ENCODE measurements at regions not wholly inside any gene's neighbourhood (a gene's known extent, or its start where the extent isn't known, plus 50 kb on each side); places are given as distances from the start of the nearest gene placed in this dataset.
"Not testable (repeated sequence)": the region's sequence is repeated elsewhere in the genome, so short reads cannot be mapped to it uniquely, and the experiment has no call there.

- TF ChIP-seq CTCF (IDR thresholded peaks at IDR 0.05; ENCODE audit: insufficient read depth, missing control alignments) = no peak
- DNase-seq (ENCODE audit: insufficient read length, low spot score) (no peak), FAIRE-seq (no peak)
These were observed 52.0 kb downstream of the PRORP start for GRCh38 chr14:35174342-35174741.

GRCh38 chr14:35180179-35180578, 57.8 kb downstream of the PRORP start:
- no peak for TF ChIP-seq CTCF (IDR thresholded peaks at IDR 0.05; ENCODE audit: insufficient read depth, missing control alignments)
- FAIRE-seq (no peak), DNase-seq (ENCODE audit: insufficient read length, low spot score) (no peak)

GRCh38 chr14:35184891-35185290, 62.5 kb downstream of the PRORP start:
- FAIRE-seq = not testable (repeated sequence)

GRCh38 chr14:35189422-35189821, 67.1 kb downstream of the PRORP start:
- FAIRE-seq (no peak), DNase-seq (ENCODE audit: insufficient read length, low spot score) (no peak)

More at GRCh38 chr14:35184891-35185290, 62.5 kb downstream of the PRORP start:
- DNase-seq (ENCODE audit: insufficient read length, low spot score) = not testable (repeated sequence)

GRCh38 chr14:35193161-35193560, 70.8 kb downstream of the PRORP start:
- TF ChIP-seq CTCF (IDR thresholded peaks at IDR 0.05; ENCODE audit: insufficient read depth, missing control alignments) = no peak
- no peak for DNase-seq (ENCODE audit: insufficient read length, low spot score)
- FAIRE-seq = no peak

More at GRCh38 chr14:35189422-35189821, 67.1 kb downstream of the PRORP start:
- no peak for TF ChIP-seq CTCF (IDR thresholded peaks at IDR 0.05; ENCODE audit: insufficient read depth, missing control alignments)

- not testable (repeated sequence) for DNase-seq (ENCODE audit: insufficient read length, low spot score); FAIRE-seq
These were observed 71.8 kb downstream of the PRORP start for GRCh38 chr14:35194183-35194582.

- TF ChIP-seq CTCF (IDR thresholded peaks at IDR 0.05; ENCODE audit: insufficient read depth, missing control alignments) = no peak
- FAIRE-seq (no peak), DNase-seq (ENCODE audit: insufficient read length, low spot score) (no peak)
These were observed 74.2 kb downstream of the PRORP start for GRCh38 chr14:35196571-35196970.

GRCh38 chr14:35197015-35197414, 74.7 kb downstream of the PRORP start:
- no peak for TF ChIP-seq CTCF (IDR thresholded peaks at IDR 0.05; ENCODE audit: insufficient read depth, missing control alignments)
- DNase-seq (ENCODE audit: insufficient read length, low spot score) = no peak
- no peak for FAIRE-seq

All from D721Med (cell line).